HEK293 (cell line): ENCODE measurements at regions not wholly inside any gene's neighbourhood (a gene's known extent, or its start where the extent isn't known, plus 50 kb on each side); places are given as distances from the start of the nearest gene placed in this dataset.
A peak's percentile ranks its signal among the peaks of the same experiment; 100 is the strongest.

Experiments used
- CTCF ChIA-PET: fragments of 350-600 bp; formaldehyde crosslinking; extraction: SDS; loops from one replicate; lab custom pipeline; 2021; ENCODE audit warnings: antibody characterized with exemption; lab: Yijun Ruan, JAX
- POLR2A ChIA-PET: fragments of 300-600 bp; formaldehyde crosslinking; extraction: SDS; loops from one replicate; lab custom pipeline; 2020; ENCODE audit warnings: antibody characterized with exemption, inconsistent platforms; lab: Yijun Ruan, JAX
- H3K27ac ChIP-seq: fragments of 200-500 bp; sonication (Bioruptor generic); 2 replicates; pipeline ENCODE4 v1.5.1; 2014; ENCODE audit warnings: low read depth, low read length, control low read depth, inconsistent platforms; ENCODE audit errors: extremely low read depth
- H3K36me3 ChIP-seq, 2 experiments: fragments of 200-500 bp in 1 of 2; sonication (Bioruptor generic) in 1 of 2; 1 replicate in 1 of 2; 2 replicates in 1 of 2; pipeline ENCODE4 v1.5.1; 2014 to 2017; ENCODE audit warnings: inconsistent platforms in 2 of 2, low read length in 2 of 2; ENCODE audit not compliant: control insufficient read depth in 2 of 2, insufficient read depth in 1 of 2
- H3K4me1 ChIP-seq: fragments of 200-500 bp; sonication (Bioruptor generic); 2 replicates; pipeline ENCODE4 v1.5.1; 2014; ENCODE audit warnings: mild to moderate bottlenecking, low read length, inconsistent platforms; ENCODE audit not compliant: control insufficient read depth, insufficient read depth
- H3K4me3 ChIP-seq: 2 replicates; pipeline ENCODE4 v1.5.1; 2011; ENCODE audit warnings: low read depth, mild to moderate bottlenecking, control low read depth, low read length, moderate library complexity
- H3K9me3 ChIP-seq: fragments of 200-500 bp; sonication (Bioruptor generic); 2 replicates; pipeline ENCODE4 v1.5.1; 2014; ENCODE audit warnings: low read depth, low read length, inconsistent platforms; ENCODE audit not compliant: control insufficient read depth, insufficient read depth
- ATF2 ChIP-seq: fragments of 450-650 bp; formaldehyde crosslinking; IDR thresholded peaks from 2 replicates; pipeline ENCODE4 v1.5.1; 2016; ENCODE audit warnings: missing biosample characterization, missing genetic modification characterization, low read depth
- BCL11B ChIP-seq: fragments of 450-650 bp; formaldehyde crosslinking; IDR thresholded peaks from 2 replicates; pipeline ENCODE4 v1.5.1; 2016; ENCODE audit warnings: low read depth, missing biosample characterization, missing genetic modification characterization
- GLIS1 ChIP-seq: fragments of 450-650 bp; formaldehyde crosslinking; IDR thresholded peaks from 2 replicates; pipeline ENCODE4 v1.5.1; 2016; ENCODE audit warnings: missing biosample characterization, missing genetic modification characterization
- GLIS2 ChIP-seq: fragments of 450-650 bp; formaldehyde crosslinking; IDR thresholded peaks from 2 replicates; pipeline ENCODE4 v1.5.1; 2016; ENCODE audit warnings: missing biosample characterization, missing genetic modification characterization
- KLF10 ChIP-seq: fragments of 450-650 bp; IDR thresholded peaks from 2 replicates; pipeline ENCODE4 v1.5.1; 2018; ENCODE audit warnings: missing biosample characterization, mild to moderate bottlenecking, missing genetic modification characterization
- PRDM4 ChIP-seq: fragments of 450-650 bp; formaldehyde crosslinking; IDR thresholded peaks from 2 replicates; pipeline ENCODE4 v1.5.1; 2017; ENCODE audit warnings: missing biosample characterization, missing genetic modification characterization
- SP2 ChIP-seq: fragments of 450-650 bp; formaldehyde crosslinking; IDR thresholded peaks from 2 replicates; pipeline ENCODE4 v1.5.1; 2016; ENCODE audit warnings: missing biosample characterization, missing genetic modification characterization
- YY2 ChIP-seq: fragments of 450-650 bp; formaldehyde crosslinking; IDR thresholded peaks from 2 replicates; pipeline ENCODE4 v1.5.1; 2016; ENCODE audit warnings: missing biosample characterization, missing genetic modification characterization
- ZBTB1 ChIP-seq: fragments of 450-650 bp; formaldehyde crosslinking; IDR thresholded peaks from 2 replicates; pipeline ENCODE4 v1.5.1; 2016; ENCODE audit warnings: missing biosample characterization, missing genetic modification characterization
- ZBTB6 ChIP-seq: fragments of 450-650 bp; formaldehyde crosslinking; IDR thresholded peaks from 2 replicates; pipeline ENCODE4 v1.5.1; 2017; ENCODE audit warnings: missing biosample characterization, missing genetic modification characterization
- ZIC2 ChIP-seq: fragments of 450-650 bp; formaldehyde crosslinking; IDR thresholded peaks from 2 replicates; pipeline ENCODE4 v1.5.1; 2016; ENCODE audit warnings: missing biosample characterization, missing genetic modification characterization
- ZNF112 ChIP-seq: fragments of 450-650 bp; formaldehyde crosslinking; IDR thresholded peaks from 2 replicates; pipeline ENCODE4 v1.5.0; 2017; ENCODE audit warnings: missing biosample characterization, missing genetic modification characterization
- ZNF138 ChIP-seq: fragments of 450-650 bp; formaldehyde crosslinking; IDR thresholded peaks from 2 replicates; pipeline ENCODE4 v1.5.1; 2016; ENCODE audit warnings: missing biosample characterization, missing genetic modification characterization, borderline replicate concordance
- ZNF140 ChIP-seq: fragments of 450-650 bp; formaldehyde crosslinking; IDR thresholded peaks from 2 replicates; pipeline ENCODE4 v1.5.1; 2016; ENCODE audit warnings: missing biosample characterization, missing genetic modification characterization
- ZNF155 ChIP-seq: fragments of 450-650 bp; formaldehyde crosslinking; IDR thresholded peaks from 2 replicates; pipeline ENCODE4 v1.5.1; 2016; ENCODE audit warnings: missing biosample characterization, missing genetic modification characterization
- ZNF2 ChIP-seq: fragments of 450-650 bp; formaldehyde crosslinking; IDR thresholded peaks from 2 replicates; pipeline ENCODE4 v1.5.1; 2016; ENCODE audit warnings: missing biosample characterization, missing genetic modification characterization
- ZNF202 ChIP-seq: fragments of 450-650 bp; formaldehyde crosslinking; IDR thresholded peaks from 2 replicates; pipeline ENCODE4 v1.5.1; 2016; ENCODE audit warnings: missing biosample characterization, missing genetic modification characterization, borderline replicate concordance
- ZNF292 ChIP-seq: fragments of 450-650 bp; formaldehyde crosslinking; IDR thresholded peaks from 2 replicates; pipeline ENCODE4 v1.5.1; 2016; ENCODE audit warnings: low read depth, missing biosample characterization, missing genetic modification characterization, borderline replicate concordance
- ZNF335 ChIP-seq: fragments of 450-650 bp; formaldehyde crosslinking; conservative IDR thresholded peaks from 2 replicates; pipeline ENCODE4 v1.5.1; 2016; ENCODE audit warnings: missing biosample characterization, missing genetic modification characterization
- ZNF391 ChIP-seq: fragments of 450-650 bp; formaldehyde crosslinking; IDR thresholded peaks from 2 replicates; pipeline ENCODE4 v1.5.1; 2016; ENCODE audit warnings: low read depth, missing biosample characterization, missing genetic modification characterization, borderline replicate concordance
- ZNF521 ChIP-seq: fragments of 450-650 bp; formaldehyde crosslinking; IDR thresholded peaks from 2 replicates; pipeline ENCODE4 v1.5.1; 2017; ENCODE audit warnings: missing biosample characterization, mild to moderate bottlenecking, missing genetic modification characterization
- ZNF600 ChIP-seq: fragments of 450-650 bp; formaldehyde crosslinking; IDR thresholded peaks from 2 replicates; pipeline ENCODE4 v1.5.1; 2016; ENCODE audit warnings: missing biosample characterization, missing genetic modification characterization
- ZNF658 ChIP-seq: fragments of 450-650 bp; formaldehyde crosslinking; IDR thresholded peaks from 2 replicates; pipeline ENCODE4; 2016; ENCODE audit warnings: missing biosample characterization, missing genetic modification characterization
- ZNF747 ChIP-seq: fragments of 450-650 bp; formaldehyde crosslinking; IDR thresholded peaks from 2 replicates; pipeline ENCODE4 v1.5.1; 2016; ENCODE audit warnings: missing biosample characterization, missing genetic modification characterization
- TF ChIP-seq, protein P1 (sequence below): fragments of 450-650 bp; formaldehyde crosslinking; IDR thresholded peaks from 2 replicates; pipeline ENCODE4 v1.5.1; 2016; ENCODE audit warnings: missing biosample characterization, missing genetic modification characterization
- TF ChIP-seq, protein P2 (sequence below): fragments of 450-650 bp; formaldehyde crosslinking; IDR thresholded peaks from 2 replicates; pipeline ENCODE4 v1.5.1; 2016; ENCODE audit warnings: missing biosample characterization, missing genetic modification characterization

GRCh38 chr18:37754141-37754540, 188.5 kb upstream of the CELF4 start (continued):
- TF ChIP-seq, protein P1, sequence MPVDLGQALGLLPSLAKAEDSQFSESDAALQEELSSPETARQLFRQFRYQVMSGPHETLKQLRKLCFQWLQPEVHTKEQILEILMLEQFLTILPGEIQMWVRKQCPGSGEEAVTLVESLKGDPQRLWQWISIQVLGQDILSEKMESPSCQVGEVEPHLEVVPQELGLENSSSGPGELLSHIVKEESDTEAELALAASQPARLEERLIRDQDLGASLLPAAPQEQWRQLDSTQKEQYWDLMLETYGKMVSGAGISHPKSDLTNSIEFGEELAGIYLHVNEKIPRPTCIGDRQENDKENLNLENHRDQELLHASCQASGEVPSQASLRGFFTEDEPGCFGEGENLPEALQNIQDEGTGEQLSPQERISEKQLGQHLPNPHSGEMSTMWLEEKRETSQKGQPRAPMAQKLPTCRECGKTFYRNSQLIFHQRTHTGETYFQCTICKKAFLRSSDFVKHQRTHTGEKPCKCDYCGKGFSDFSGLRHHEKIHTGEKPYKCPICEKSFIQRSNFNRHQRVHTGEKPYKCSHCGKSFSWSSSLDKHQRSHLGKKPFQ (tag by site-specific recombination) = no peak
- no peak for TF ChIP-seq KLF10 (tag by site-specific recombination)
- no peak for TF ChIP-seq ZBTB1 (tag by site-specific recombination)
- no peak for TF ChIP-seq ZNF155 (tag by site-specific recombination)
- no peak for TF ChIP-seq ATF2

- ChIA-PET POLR2A (no interaction called here), CTCF (no interaction called here)
- no peaks in the 10 kb centered on the region for H3K36me3 ChIP-seq
- H3K4me3 ChIP-seq = no peak overlapping the region
- no peak overlapping the region for H3K27ac ChIP-seq
- H3K4me1 ChIP-seq = no peaks in the 10 kb centered on the region
- TF ChIP-seq ZIC2 (tag by site-specific recombination) (0 out of 2 replicates have a peak, but pooled peaks have one; percentile 18), ZNF391 (tag by site-specific recombination) (no peak), GLIS1 (tag by site-specific recombination) (peak; percentile 37; the same call in 1 of the 2 replicates)
- H3K9me3 ChIP-seq = no peaks in the 10 kb centered on the region
Measured at GRCh38 chr18:37742436-37742835, 176.8 kb upstream of the CELF4 start.

DNA sequence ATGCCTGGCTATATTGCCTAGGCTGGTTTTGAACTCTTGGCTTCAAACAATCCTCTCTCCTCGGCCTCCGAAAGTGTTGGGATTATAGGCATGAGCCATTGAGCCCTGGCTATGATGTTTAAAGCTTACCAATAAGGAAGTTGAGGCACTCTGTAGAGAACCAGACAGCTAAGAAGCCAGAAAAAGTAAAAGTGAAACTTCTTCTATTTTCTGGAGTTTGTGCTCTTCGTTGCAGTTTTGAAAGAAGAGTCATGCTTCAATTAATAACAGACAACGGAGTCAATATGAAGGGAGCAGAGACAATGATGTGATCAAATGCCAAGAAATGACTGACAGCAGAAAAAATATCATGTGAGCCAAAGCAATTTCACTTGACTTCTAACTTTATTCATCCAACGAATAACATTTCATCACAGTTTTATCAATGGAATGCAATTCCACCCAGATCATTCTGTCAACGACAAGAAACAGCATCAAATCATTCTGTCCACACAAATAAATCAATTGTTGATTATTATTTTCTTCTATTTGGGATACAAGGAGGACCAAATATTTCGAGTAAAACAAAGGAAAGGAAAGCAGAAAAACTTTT, 175.5 kb upstream of the CELF4 start:
- H3K4me1 ChIP-seq = no peaks in the 10 kb centered on the region
- H3K9me3 ChIP-seq = no peaks in the 10 kb centered on the region
- H3K4me3 ChIP-seq = no peak overlapping the region
- CTCF ChIA-PET = no interaction called here
- H3K36me3 ChIP-seq = no peaks in the 10 kb centered on the region
- no peak for TF ChIP-seq ZNF138 (tag by site-specific recombination)
- no peak for TF ChIP-seq ZNF292 (tag by site-specific recombination)
- TF ChIP-seq ZNF202 (tag by site-specific recombination) = no peak
- TF ChIP-seq ZNF747 (tag by site-specific recombination) = no peak
- TF ChIP-seq PRDM4 (tag by site-specific recombination) = no peak
- TF ChIP-seq ZNF335 (tag by site-specific recombination) = no peak
- no peak for TF ChIP-seq ZNF600 (tag by site-specific recombination)
- TF ChIP-seq BCL11B = no peak
- TF ChIP-seq ZNF2 (tag by site-specific recombination) = no peak
- no peak for TF ChIP-seq ZBTB6 (tag by site-specific recombination)
- TF ChIP-seq, protein P2, sequence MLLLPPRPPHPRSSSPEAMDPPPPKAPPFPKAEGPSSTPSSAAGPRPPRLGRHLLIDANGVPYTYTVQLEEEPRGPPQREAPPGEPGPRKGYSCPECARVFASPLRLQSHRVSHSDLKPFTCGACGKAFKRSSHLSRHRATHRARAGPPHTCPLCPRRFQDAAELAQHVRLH = no peak
- no peak for TF ChIP-seq GLIS2 (tag by site-specific recombination)
- TF ChIP-seq ZNF112 = no peak
- no peak for TF ChIP-seq SP2 (tag by site-specific recombination)
- TF ChIP-seq ZNF521 (tag by site-specific recombination) = no peak
- TF ChIP-seq ZNF140 (tag by site-specific recombination) = no peak
- TF ChIP-seq ZNF391 (tag by site-specific recombination) = no peak
- TF ChIP-seq ZNF658 (tag by site-specific recombination) = no peak
- TF ChIP-seq YY2 (tag by site-specific recombination) = no peak
- H3K27ac ChIP-seq = no peak overlapping the region
- POLR2A ChIA-PET = no interaction called here
